NCI-H526 treated with DMSO at 0.1 percent for 48 hours (cell line): ENCODE measurements at regions not wholly inside any gene's neighbourhood (a gene's known extent, or its start where the extent isn't known, plus 50 kb on each side); places are given as distances from the start of the nearest gene placed in this dataset.
"Not testable (repeated sequence)": the region's sequence is repeated elsewhere in the genome, so short reads cannot be mapped to it uniquely, and the experiment has no call there.

ENCODE experiments used
- DNase-seq: peaks from one replicate; lab custom pipeline; 2025; lab: John Stamatoyannopoulos, UW

- no peak for DNase-seq
Observed at GRCh38 chr9:81071108-81071507, 618.2 kb downstream of the TLE1 start.

- no peak for DNase-seq
Observed at GRCh38 chr9:81070689-81071088, 618.7 kb downstream of the TLE1 start.

- no peak for DNase-seq
Observed at GRCh38 chr9:81069923-81070322, 619.4 kb downstream of the TLE1 start.

- no peak for DNase-seq
Observed at GRCh38 chr9:81069038-81069795, 620.1 kb downstream of the TLE1 start.

DNA sequence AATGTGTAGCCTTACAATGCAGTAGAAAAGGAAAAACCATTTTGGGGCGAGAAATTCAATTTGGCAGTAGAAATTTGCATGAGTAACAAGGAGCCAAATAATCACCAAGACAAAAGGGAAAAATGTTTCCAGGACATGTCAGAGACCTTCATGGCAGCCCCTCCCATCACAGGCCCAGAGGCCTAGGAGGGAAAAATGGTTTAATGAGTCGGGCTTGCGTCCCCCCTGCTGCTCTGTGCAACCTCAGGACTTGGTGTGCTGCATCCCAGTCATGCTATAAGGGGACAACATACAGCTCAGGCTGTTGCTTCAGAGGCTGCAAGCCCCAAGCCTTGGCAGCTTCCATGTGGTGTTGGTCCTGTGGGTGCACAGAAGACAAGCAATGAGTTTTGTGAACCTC, 626.4 kb downstream of the TLE1 start:
- not testable (repeated sequence) for DNase-seq

- no peak for DNase-seq
Observed at GRCh38 chr9:81058782-81059181, 630.6 kb downstream of the TLE1 start.

GRCh38 chr9:81053298-81054025, 635.9 kb downstream of the TLE1 start:
- no peak for DNase-seq

GRCh38 chr9:81052846-81053245, 636.5 kb downstream of the TLE1 start:
- DNase-seq: no peak

GRCh38 chr9:81047280-81047679, 642.1 kb downstream of the TLE1 start:
- DNase-seq: no peak

DNA sequence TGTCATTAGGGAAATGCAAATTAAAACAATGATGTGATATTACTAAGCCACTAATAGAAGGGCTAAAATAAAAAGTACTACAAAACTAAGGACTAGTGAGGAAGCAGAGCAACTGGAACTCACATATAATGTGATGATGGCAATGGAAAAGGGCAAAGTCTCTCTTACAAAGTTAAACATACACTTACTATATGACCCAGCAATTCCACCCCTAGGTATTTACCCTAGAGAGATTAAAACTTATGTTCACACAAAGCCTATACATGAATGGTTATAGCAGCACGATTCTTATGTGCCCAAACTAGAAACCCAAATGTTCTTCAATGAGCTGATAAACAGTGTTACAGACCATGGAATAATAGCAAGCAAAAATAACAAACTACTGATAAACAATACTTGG, 643.7 kb downstream of the TLE1 start:
- no peak for DNase-seq

GRCh38 chr9:81037889-81038288, 651.5 kb downstream of the TLE1 start:
- no peak for DNase-seq

DNA sequence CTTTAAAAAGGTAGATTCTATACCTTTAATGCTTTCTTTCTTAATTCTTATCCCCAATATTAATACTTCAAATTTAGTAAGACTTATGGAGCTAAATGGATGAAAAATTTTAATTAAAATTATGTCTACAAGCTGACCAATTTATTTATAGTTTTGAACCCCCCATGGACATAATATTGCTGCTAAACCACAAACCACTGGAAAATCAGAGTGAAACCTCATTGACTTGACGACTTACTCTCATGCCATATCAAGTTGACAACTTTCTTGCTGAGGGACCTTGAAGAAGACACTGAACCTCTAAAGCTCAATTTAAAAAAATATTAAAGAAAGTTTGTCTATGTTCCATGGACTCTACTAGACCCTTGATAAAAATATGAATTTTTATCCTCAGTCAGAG, 653.7 kb downstream of the TLE1 start:
- no peak for DNase-seq

DNA sequence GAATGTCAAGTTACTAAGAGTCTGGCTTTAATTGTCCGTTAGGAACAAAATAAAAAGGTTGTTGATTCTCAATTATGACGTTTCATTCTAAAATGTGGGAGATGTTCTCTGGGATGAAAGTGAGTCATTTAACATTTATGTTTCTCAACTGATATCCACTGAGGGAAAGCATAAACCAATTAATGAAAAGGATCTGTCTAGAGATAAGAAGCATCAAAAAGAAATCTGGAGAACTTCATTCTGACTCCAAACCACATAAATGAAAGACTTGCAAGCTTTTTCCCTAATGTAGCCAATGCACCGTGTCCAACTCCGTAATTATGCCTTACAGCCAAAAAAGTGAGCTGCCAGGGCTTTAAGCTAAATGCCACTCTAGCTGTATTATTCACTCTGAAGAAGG, 654.2 kb downstream of the TLE1 start:
- no peak for DNase-seq

GRCh38 chr9:81032831-81033230, 656.5 kb downstream of the TLE1 start:
- no peak for DNase-seq

DNA sequence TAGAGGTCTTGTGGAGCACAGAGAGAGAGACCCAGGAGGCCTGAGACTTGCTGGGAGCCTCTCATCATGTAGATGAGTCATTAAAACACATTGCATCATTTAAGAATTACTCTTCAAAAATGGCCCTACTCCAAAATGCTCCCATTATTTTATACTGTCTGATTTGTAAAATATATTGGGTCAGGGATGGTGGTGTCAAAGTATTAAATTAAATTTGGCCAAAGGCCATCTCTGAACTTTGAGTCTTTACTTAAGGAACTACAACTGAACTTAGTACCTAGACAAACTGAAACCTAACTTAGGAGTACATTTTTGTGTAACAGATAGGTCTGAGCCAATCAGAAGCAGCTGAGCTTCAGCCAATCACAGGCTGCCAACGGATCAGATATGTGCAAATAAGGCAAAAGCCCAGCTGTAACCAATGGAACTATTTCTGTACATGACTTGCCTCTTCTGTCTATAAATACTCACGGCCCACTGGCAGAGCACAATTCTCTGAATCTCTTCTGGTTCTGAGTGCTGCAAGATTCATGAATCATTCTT, 657.2 kb downstream of the TLE1 start:
- no peak for DNase-seq

GRCh38 chr9:81031422-81032029, 657.8 kb downstream of the TLE1 start:
- no peak for DNase-seq

DNA sequence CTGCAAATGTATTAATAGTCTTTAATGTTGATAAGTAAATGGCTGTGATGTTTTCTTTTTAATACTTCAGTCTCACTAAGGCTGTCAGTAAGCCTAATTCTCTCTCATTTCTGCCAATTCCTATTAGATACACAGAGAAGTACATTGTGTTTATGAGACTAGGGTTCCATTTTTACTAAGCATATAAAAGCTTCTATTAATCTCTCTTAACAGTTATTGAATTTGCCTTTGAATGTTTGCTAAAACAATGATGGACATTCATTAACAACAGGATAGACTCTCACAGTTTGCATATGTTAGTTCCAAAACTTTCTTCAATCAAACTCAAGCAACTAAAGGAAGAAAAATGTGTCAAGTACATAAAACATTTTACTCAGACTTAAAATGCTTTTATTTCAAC, 659.3 kb downstream of the TLE1 start:
- DNase-seq: no peak

DNA sequence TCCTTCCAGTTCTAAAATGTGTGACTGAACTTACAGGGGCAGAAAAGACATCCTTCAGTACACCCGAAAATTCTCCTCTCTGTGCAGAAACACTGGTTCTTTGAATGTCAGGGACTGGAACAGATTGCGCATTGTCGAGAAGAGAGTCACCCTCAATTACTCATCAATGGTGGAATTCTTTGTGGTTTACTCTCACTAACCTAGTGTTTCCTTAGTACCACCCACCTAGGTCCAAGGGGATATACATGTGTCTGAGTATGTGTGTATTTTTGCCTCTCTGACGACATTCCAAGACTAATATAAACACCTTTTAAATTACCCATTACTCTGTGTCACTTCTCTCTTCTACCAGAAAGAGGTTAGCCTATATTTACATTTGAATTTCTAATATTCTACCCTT, 660.8 kb downstream of the TLE1 start:
- DNase-seq: no peak

DNA sequence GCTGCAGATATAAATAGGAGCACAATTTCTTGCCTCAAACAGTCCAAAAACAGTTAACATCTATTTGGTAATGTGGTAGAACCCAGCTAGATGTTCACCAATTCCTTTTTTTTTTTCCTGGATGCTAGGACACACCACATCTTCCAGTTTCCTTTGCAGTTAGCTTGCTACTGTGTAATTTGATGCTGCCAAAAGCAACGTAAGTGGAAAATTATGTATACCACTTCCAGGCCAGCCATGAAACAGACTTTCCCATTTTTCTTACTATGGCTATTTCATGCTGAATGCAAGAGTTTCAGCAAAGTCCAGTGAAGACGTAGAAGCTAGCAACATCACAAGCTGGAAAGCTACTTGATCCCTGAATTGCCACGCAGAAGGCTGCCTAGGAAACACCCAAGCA, 667.2 kb downstream of the TLE1 start:
- DNase-seq: no peak

- not testable (repeated sequence) for DNase-seq
Observed at GRCh38 chr9:81014945-81015344, 674.4 kb downstream of the TLE1 start.

DNA sequence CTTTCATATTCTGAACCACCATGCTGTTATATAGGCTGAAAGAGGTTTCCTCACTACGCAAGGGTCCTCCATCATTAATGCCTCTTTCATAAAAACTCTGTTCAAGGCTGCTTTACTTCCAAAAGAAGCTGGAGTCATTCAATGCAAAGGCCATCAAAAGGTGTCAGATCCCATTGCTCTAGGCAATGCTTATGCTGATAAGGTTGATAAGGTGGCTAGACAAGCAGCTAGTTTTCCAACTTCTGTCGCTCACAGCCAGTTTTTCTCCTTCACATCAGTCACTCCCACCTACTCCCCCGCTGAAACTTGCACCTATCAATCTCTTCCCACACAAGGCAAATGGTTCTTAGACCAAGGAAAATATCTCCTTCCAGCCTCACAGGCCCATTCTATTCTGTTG, 676.2 kb downstream of the TLE1 start:
- DNase-seq: not testable (repeated sequence)

- no peak for DNase-seq
Observed at GRCh38 chr9:81002906-81003305, 686.4 kb downstream of the TLE1 start.

DNA sequence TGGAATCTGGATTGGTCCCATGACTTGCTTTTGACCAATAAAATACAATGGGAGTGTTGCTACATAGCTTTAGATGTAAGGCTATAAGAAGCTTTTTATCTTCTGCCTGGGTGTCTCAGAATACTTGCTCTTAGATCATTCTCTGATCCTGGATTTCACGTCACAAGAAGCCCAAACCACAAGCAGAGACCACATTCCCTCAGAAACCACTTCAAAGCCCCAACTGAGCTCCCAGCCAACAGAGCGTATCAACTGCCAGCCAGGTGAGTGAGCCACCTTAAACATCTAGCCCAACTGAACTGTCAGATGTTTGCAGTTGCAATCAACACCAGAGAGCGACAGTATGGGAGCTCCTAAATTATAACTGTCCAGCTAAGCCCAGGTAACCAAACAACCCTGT, 687.1 kb downstream of the TLE1 start:
- DNase-seq: peak; percentile 1
